Choroid plexus epithelial cell (primary cell): ENCODE measurements at regions not wholly inside any gene's neighbourhood (a gene's known extent, or its start where the extent isn't known, plus 50 kb on each side); places are given as distances from the start of the nearest gene placed in this dataset.

ENCODE experiments used
- DNase-seq: peaks from one replicate; pipeline ENCODE4 v3.0.0-alpha.2; 2010; ENCODE audit warnings: low read depth
- H3K4me3 ChIP-seq: 2 replicates; pipeline ENCODE4 v1.5.1; 2011; ENCODE audit warnings: low read depth, mild to moderate bottlenecking, control low read depth, low read length, moderate library complexity
- TF ChIP-seq, protein P1 (sequence below): conservative IDR thresholded peaks from 2 replicates; pipeline ENCODE4 v1.5.1; 2011; ENCODE audit warnings: low read depth, mild to moderate bottlenecking, control low read depth, inconsistent platforms, low read length, moderate library complexity

DNA sequence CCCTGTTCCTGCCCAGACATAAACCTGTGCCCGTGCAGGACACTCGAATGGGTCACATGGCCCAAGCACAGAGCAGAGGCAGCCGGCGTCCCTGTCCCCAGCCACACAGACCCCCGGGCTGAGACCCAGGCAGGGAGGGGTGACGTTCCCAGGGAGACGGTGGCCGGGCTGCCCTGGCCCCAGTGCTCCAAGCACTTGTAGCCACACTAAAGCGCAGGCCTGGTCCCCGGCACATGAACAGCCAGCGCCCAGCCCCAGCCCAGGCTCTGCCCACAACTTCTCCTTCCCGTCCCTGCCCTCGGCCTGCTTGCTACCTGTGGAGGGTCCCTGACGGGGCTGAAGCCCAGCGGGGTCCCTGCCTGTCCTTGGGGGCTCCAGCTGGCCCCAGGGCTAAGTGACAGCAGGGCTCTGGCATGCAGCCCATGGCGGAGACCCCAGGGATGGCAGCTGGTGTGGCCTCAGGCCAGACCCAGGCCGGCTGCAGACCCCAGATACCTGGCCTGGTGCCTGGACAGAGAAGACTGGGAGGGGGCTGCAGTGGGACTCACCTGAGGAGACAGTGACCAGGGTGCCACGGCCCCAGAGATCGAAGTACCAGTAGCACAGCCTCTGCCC, 338.4 kb downstream of the TMEM121 start:
- no peak overlapping the region for H3K4me3 ChIP-seq
- TF ChIP-seq, protein P1, sequence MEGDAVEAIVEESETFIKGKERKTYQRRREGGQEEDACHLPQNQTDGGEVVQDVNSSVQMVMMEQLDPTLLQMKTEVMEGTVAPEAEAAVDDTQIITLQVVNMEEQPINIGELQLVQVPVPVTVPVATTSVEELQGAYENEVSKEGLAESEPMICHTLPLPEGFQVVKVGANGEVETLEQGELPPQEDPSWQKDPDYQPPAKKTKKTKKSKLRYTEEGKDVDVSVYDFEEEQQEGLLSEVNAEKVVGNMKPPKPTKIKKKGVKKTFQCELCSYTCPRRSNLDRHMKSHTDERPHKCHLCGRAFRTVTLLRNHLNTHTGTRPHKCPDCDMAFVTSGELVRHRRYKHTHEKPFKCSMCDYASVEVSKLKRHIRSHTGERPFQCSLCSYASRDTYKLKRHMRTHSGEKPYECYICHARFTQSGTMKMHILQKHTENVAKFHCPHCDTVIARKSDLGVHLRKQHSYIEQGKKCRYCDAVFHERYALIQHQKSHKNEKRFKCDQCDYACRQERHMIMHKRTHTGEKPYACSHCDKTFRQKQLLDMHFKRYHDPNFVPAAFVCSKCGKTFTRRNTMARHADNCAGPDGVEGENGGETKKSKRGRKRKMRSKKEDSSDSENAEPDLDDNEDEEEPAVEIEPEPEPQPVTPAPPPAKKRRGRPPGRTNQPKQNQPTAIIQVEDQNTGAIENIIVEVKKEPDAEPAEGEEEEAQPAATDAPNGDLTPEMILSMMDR: no peak
- no peak for DNase-seq

DNA sequence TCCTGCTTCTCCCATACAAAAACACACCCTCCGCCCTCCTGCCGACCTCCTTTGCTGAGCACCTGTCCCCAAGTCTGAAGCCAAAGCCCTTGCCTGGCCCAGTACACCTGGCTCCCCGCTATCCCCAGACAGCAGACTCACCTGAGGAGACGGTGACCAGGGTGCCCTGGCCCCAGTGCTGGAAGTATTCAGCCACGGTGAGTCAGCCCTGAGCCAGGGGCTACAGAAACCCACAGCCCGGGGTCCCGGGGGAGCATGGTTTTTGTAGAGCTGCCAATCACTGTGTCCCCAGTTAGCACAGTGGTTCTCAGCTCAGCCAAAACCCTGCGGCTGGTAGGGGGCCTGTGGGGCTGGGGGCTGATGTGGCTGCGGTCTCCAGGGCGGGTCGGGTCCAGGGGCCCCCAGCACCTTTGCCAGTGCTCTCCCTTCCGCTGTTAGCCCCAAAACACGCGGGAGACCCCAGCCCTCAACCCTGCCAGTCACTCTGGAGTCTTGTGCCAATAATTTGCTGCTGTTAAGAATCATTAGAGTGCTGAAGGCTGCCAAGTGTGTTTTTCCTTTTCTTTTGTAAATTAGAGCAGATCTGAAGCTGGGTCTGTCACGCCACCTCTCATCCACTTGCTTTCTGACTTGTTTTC, 339.0 kb downstream of the TMEM121 start:
- TF ChIP-seq, protein P1: no peak
- DNase-seq: no peak
- no peak overlapping the region for H3K4me3 ChIP-seq

DNA sequence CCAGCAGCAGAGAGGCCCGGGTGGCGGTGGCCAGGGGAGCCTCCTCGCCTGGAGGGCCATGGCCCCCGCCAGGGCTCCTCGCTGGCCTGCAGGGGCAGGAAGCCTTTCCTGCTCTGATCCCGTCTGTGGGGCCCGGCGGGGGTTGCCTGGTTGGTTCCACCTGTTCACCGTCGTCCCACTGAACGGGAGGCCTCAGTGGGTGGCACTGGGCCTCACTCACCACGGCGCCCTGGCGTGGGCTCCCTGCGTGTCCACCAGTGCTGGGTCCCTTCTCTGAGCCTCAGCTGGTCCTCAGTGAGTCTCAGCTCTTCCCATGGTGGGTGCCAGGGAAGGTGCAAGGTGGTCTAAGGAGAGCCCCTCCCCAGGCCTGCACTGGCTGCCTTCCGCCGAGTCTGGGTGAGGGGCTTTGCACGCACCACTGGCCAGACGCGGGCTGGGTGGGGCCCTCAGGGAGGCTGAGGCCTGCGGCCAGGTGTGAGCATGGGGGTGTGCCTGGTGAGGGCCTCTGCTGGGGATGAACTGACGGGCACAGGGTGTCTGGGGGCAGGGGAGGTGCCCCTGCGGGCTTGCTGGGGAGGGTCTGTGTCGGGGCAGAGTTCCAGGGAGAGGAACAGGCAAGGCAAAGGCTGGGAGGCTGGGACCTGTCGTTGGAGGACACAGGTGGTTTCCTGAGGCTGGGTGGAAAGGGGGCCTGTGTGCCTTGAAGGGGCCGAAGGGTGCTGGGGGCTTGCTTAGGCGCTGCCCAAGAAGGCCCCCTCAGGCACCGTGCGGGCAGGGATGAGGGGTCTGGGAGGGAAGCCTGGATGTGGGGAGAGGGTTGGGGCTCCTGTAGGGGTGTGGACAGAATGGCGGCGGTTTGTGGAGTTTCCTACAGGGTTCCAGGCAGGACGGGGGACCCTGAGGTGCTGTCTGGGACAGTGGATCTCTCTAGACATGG, 339.8 kb downstream of the TMEM121 start:
- TF ChIP-seq, protein P1: no peak
- H3K4me3 ChIP-seq: no peak overlapping the region
- no peak for DNase-seq

DNA sequence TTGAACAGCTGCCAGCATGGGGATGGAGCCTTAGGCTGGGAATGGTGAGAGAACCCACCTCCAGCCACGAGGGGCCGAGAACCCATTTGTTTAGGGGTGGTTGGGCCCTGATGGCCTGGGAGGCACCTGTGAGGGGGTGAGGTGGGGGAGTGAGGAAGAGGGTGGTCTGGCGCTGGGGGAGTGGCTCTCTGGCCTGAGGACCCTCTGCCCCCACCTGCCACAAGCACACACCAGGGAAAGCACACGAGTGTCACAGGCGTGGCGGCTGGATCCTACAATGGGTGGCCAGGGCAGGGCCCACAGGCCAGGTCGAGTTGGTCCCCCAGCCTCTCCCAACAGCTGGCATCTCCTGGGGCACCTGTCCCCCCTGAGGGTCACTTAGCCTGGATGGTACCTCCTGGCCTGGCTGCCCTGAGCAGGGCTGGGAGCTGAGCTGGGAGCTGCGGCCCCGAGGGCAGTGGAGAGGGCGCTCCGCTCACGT, 340.5 kb downstream of the TMEM121 start:
- TF ChIP-seq, protein P1: no peak
- DNase-seq: no peak
- no peak overlapping the region for H3K4me3 ChIP-seq

DNA sequence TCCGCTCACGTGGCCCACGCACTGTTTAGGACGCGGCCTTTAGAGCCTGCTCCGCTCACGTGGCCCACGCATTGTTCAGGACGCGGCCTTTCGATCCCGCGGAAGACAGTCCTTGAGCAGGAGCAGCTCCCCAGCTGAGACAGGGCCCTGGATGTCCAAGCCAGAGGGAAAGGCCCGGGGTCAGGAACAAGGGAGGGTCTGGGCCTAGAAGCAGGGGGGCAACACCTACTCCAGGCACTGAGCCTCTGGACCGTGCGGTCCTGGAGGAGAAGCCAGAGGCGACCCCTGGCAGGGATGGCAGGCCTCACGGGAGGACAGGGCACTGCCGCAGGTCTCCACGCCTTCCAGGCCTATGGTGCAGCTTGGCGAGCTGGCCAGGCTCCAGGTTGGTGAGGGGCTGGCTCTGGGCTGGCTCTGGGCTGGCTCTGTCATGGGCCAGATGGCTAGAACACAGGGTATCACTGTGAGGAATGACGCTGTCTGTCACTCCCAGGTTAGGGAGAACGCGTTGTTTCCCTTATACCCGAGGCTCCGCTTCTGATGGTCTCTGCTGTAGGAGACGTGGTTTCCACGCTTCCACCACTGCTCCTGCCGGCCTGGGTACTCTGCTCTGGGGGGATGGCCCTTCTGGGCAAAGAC, 341.7 kb downstream of the TMEM121 start:
- DNase-seq: no peak
- H3K4me3 ChIP-seq: no peak overlapping the region

DNA sequence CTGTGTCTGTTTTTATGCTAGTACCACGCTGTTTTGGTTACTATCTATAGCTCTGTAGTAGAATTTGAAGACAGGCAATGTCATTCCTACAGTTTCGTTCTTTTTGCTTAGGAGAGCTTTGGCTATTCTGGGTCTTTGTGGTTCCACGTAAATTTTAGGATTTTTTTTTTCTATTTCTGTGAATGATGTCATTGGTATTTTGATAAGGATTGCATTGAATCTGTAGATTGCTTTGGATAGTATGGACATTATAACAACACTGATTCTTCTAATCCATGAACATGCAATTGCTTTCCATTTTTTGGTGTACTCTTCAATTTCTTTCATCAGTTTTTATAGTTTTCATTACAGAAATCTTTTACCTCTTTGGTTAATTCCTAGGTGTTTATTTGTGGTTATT, 345.2 kb downstream of the TMEM121 start:
- H3K4me3 ChIP-seq: no peak overlapping the region
- no peak for DNase-seq
- TF ChIP-seq, protein P1: no peak

More for the DNA sequence above, 341.7 kb downstream of the TMEM121 start:
- TF ChIP-seq, protein P1: no peak
